ENCODE measurements at regions not wholly inside any gene's neighbourhood (a gene's known extent, or its start where the extent isn't known, plus 50 kb on each side); places are given as distances from the start of the nearest gene placed in this dataset.

GRCh38 chr7:7122701-7123281, 59.6 kb upstream of the C1GALT1 start:
- no peak for FAIRE-seq

GRCh38 chr7:7125963-7126362, 56.4 kb upstream of the C1GALT1 start:
- FAIRE-seq = no peak

GRCh38 chr7:7127773-7128172, 54.6 kb upstream of the C1GALT1 start:
- no peak for FAIRE-seq

- no peak for FAIRE-seq
Measured at GRCh38 chr7:7129381-7129780, 53.0 kb upstream of the C1GALT1 start.

- no peak for FAIRE-seq
Measured at GRCh38 chr7:7131273-7131672, 51.1 kb upstream of the C1GALT1 start.

All from colon (tissue), 2 donors.